Naive thymus-derived CD8-positive, alpha-beta T cell (primary cell): ENCODE measurements at regions not wholly inside any gene's neighbourhood (a gene's known extent, or its start where the extent isn't known, plus 50 kb on each side); places are given as distances from the start of the nearest gene placed in this dataset.
A peak's percentile ranks its signal among the peaks of the same experiment; 100 is the strongest.

Source experiments
- ATAC-seq, 2 donors: fragments of 150-1000 bp; cut with Tn5 transposase in 1 of 2; sonication (Bioruptor Pico), chemical (Tn5 transposase) in 1 of 2; 1 replicate in 1 of 2; 2 replicates in 1 of 2; pipeline ENCODE4 v1.10.0; 2021; ENCODE audit warnings: mild to moderate bottlenecking in 2 of 2, moderate library complexity in 2 of 2
- POLR2A ChIA-PET: fragments of 350-600 bp; sonication (Branson Sonifier 250); formaldehyde crosslinking; loops from one replicate; lab custom pipeline; 2021; ENCODE audit warnings: antibody characterized with exemption; lab: Charles Lee
- DNase-seq, 10 donors: peaks; one replicate each; pipeline versions ENCODE4 v3.0.0 to v3.0.0-alpha.2; 2020 to 2022
- H3K27ac Mint-ChIP-seq, 10 donors: one replicate each; pipeline ENCODE4 v1.8.0; 2020 to 2022; ENCODE audit warnings: mild to moderate bottlenecking in 10 of 10, mixed read lengths in 10 of 10, moderate library complexity in 4 of 10, inconsistent platforms in 1 of 10
- H3K27me3 Mint-ChIP-seq, 5 donors: one replicate each; pipeline ENCODE4 v1.8.0; 2021 to 2022; ENCODE audit warnings: mixed read lengths in 5 of 5
- H3K36me3 Mint-ChIP-seq, 3 donors: one replicate each; pipeline ENCODE4 v1.8.0; 2020 to 2022; ENCODE audit warnings: mixed read lengths in 3 of 3, mild to moderate bottlenecking in 2 of 3, inconsistent platforms in 1 of 3
- H3K4me1 Mint-ChIP-seq, 4 donors: one replicate each; pipeline ENCODE4 v1.8.0; 2021 to 2022; ENCODE audit warnings: mixed read lengths in 4 of 4
- H3K4me3 Mint-ChIP-seq, 10 donors: one replicate each; pipeline ENCODE4 v1.8.0; 2020 to 2022; ENCODE audit warnings: mild to moderate bottlenecking in 10 of 10, mixed read lengths in 10 of 10, moderate library complexity in 6 of 10, inconsistent platforms in 1 of 10
- H3K9me3 Mint-ChIP-seq, 9 donors: one replicate each; pipeline ENCODE4 v1.8.0; 2020 to 2022; ENCODE audit warnings: mixed read lengths in 9 of 9, mild to moderate bottlenecking in 3 of 9, inconsistent platforms in 1 of 9, moderate library complexity in 1 of 9

GRCh38 chr14:86510491-86510890, 980.5 kb downstream of the FLRT2 start:
- H3K27ac Mint-ChIP-seq, result no peak overlapping the region
- POLR2A ChIA-PET, result no interaction called here
- H3K4me1 Mint-ChIP-seq, result no peaks in the 10 kb centered on the region
- ATAC-seq (no peak), DNase-seq (no peak)
- H3K4me3 Mint-ChIP-seq, result no peak overlapping the region
- no peaks in the 10 kb centered on the region for H3K36me3 Mint-ChIP-seq
- H3K27me3 Mint-ChIP-seq, result no peaks in the 10 kb centered on the region
- peaks cover 0 to 5% (median 1%) of the 10 kb centered on the region in 9 donors for H3K9me3 Mint-ChIP-seq

- no peak overlapping the region for H3K4me3 Mint-ChIP-seq
- peaks cover 0 to 4% (median 0%) of the 10 kb centered on the region in 9 donors for H3K9me3 Mint-ChIP-seq
- POLR2A ChIA-PET, result no interaction called here
- DNase-seq, result no peak
- H3K36me3 Mint-ChIP-seq, result no peaks in the 10 kb centered on the region
- H3K27me3 Mint-ChIP-seq, result no peaks in the 10 kb centered on the region
- ATAC-seq, result no peak
- no peak overlapping the region for H3K27ac Mint-ChIP-seq
- H3K4me1 Mint-ChIP-seq, result peaks cover 2 to 13% (median 8%) of the 10 kb centered on the region in 4 donors
Measured at GRCh38 chr14:86505808-86506207, 975.9 kb downstream of the FLRT2 start.

GRCh38 chr14:86501611-86502010, 971.7 kb downstream of the FLRT2 start:
- Mint-ChIP-seq H3K4me3 (peak overlapping the region in 2 of 10 donors; percentile 5 to 31), H3K9me3 (peaks cover 0 to 3% (median 0%) of the 10 kb centered on the region in 9 donors), H3K4me1 (peaks cover 2 to 17% (median 10%) of the 10 kb centered on the region in 4 donors), H3K27ac (no peak overlapping the region), H3K27me3 (peaks cover 0 to 1% (median 0%) of the 10 kb centered on the region in 5 donors), H3K36me3 (no peaks in the 10 kb centered on the region)
- no peak for DNase-seq
- peak in 1 of 2 donors; percentile 43 for ATAC-seq
- POLR2A ChIA-PET, result no interaction called here

DNA sequence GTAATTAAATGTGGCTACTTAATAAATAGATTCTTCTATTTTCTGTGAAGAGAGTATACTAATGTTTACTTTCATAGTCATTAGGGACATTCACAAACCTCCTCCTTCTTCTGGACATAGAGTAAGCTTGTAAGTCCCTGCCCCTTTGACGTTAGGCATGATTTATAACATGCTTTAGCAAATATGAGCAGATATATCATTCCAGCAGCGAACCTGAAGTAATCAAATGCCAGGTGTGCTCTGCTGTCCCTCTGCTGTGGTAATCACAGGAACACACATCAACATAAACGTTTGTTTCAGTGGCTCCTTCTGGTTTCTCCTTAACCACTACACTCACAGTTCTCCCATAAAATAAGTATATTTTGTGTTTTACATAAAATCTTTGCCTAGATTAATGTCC, 961.8 kb downstream of the FLRT2 start:
- H3K36me3 Mint-ChIP-seq, result no peaks in the 10 kb centered on the region
- peaks cover 0 to 1% (median 0%) of the 10 kb centered on the region in 5 donors for H3K27me3 Mint-ChIP-seq
- ATAC-seq (no peak), DNase-seq (no peak)
- no peaks in the 10 kb centered on the region for H3K4me1 Mint-ChIP-seq
- no peak overlapping the region for H3K4me3 Mint-ChIP-seq
- H3K9me3 Mint-ChIP-seq, result peaks cover 0 to 4% (median 0%) of the 10 kb centered on the region in 9 donors
- POLR2A ChIA-PET, result no interaction called here
- H3K27ac Mint-ChIP-seq, result no peak overlapping the region

DNA sequence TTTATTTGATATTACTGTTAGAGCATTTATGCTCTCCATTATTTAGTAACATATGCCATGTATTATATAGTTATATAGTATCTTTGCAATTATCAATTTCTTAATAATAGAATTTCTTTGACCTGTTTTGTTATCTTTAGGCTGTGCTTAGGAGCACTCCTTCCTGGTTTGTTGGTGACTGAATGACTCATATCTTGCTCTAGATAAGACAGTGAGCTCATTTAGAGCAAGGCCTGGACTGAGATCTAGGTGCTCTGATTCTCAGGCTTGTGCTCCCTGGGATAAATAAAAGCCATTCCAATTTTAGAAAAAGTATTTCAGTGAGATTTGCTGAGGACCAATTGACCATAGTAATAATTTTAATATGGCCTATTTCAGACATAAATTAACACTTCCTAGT, 951.2 kb downstream of the FLRT2 start:
- Mint-ChIP-seq H3K27ac (no peak overlapping the region), H3K4me3 (no peak overlapping the region), H3K9me3 (peaks cover 0 to 5% (median 0%) of the 10 kb centered on the region in 9 donors), H3K36me3 (no peaks in the 10 kb centered on the region), H3K4me1 (no peaks in the 10 kb centered on the region), H3K27me3 (no peaks in the 10 kb centered on the region)
- no peak for ATAC-seq
- POLR2A ChIA-PET, result no interaction called here
- no peak for DNase-seq

- H3K27me3 Mint-ChIP-seq, result no peaks in the 10 kb centered on the region
- H3K4me1 Mint-ChIP-seq, result no peaks in the 10 kb centered on the region
- H3K4me3 Mint-ChIP-seq, result no peak overlapping the region
- H3K36me3 Mint-ChIP-seq, result no peaks in the 10 kb centered on the region
- ATAC-seq (no peak), DNase-seq (no peak)
- H3K27ac Mint-ChIP-seq, result peak overlapping the region in 1 of 10 donors; percentile 60
- peaks cover 0 to 17% (median 0%) of the 10 kb centered on the region in 9 donors for H3K9me3 Mint-ChIP-seq
- POLR2A ChIA-PET, result no interaction called here
Measured at GRCh38 chr14:86464341-86464740, 934.4 kb downstream of the FLRT2 start.

- H3K27me3 Mint-ChIP-seq, result no peaks in the 10 kb centered on the region
- no peak overlapping the region for H3K27ac Mint-ChIP-seq
- H3K4me1 Mint-ChIP-seq, result no peaks in the 10 kb centered on the region
- no peak overlapping the region for H3K4me3 Mint-ChIP-seq
- DNase-seq (no peak), ATAC-seq (no peak)
- no peaks in the 10 kb centered on the region for H3K36me3 Mint-ChIP-seq
- POLR2A ChIA-PET, result no interaction called here
- H3K9me3 Mint-ChIP-seq, result peaks cover 0 to 14% (median 0%) of the 10 kb centered on the region in 9 donors
Measured at GRCh38 chr14:86462193-86462753, 932.3 kb downstream of the FLRT2 start.

DNA sequence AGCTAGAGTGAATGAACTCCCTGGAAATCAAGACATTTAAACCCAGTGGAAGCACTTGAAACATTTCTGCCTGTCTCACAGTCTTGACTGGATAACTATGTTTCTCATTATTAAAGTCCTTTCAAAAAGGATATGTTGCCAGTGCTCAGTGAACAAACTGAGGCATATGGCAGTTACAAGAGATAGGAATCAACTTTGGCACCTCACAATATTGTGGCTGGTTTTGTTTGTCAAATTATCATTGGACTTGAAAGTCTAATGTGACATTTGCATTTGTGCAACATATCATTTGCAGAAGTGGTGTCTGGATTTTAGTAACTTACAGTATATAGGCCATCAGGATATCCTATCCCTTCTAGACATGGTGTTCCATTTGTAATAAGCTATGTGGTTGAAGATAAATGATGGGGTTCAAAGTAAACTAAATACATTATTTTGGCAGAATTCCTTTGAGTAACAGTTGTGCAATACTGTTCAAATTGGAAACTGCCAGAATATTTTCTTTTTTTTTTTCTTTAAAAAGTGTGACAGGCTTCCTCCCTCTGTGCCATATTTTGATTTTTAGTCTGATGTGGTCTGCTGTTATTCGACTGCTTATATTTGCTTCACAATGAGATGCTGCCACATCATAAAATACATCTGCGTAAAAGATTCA, 927.7 kb downstream of the FLRT2 start:
- Mint-ChIP-seq H3K4me1 (no peaks in the 10 kb centered on the region), H3K27me3 (no peaks in the 10 kb centered on the region), H3K27ac (no peak overlapping the region), H3K4me3 (no peak overlapping the region), H3K36me3 (no peaks in the 10 kb centered on the region), H3K9me3 (peaks cover 0 to 3% (median 0%) of the 10 kb centered on the region in 9 donors)
- POLR2A ChIA-PET, result no interaction called here
- ATAC-seq (no peak), DNase-seq (no peak)

- POLR2A ChIA-PET, result no interaction called here
- no peaks in the 10 kb centered on the region for H3K4me1 Mint-ChIP-seq
- H3K27ac Mint-ChIP-seq, result no peak overlapping the region
- H3K27me3 Mint-ChIP-seq, result no peaks in the 10 kb centered on the region
- DNase-seq (no peak), ATAC-seq (no peak)
- H3K36me3 Mint-ChIP-seq, result no peaks in the 10 kb centered on the region
- H3K9me3 Mint-ChIP-seq, result peaks cover 0 to 4% (median 0%) of the 10 kb centered on the region in 9 donors
- H3K4me3 Mint-ChIP-seq, result no peak overlapping the region
Measured at GRCh38 chr14:86450085-86450484, 920.1 kb downstream of the FLRT2 start.

GRCh38 chr14:86442135-86442534, 912.2 kb downstream of the FLRT2 start:
- POLR2A ChIA-PET, result no interaction called here
- Mint-ChIP-seq H3K27ac (no peak overlapping the region), H3K9me3 (peaks cover 0 to 16% (median 0%) of the 10 kb centered on the region in 9 donors), H3K4me1 (no peaks in the 10 kb centered on the region), H3K4me3 (no peak overlapping the region), H3K36me3 (no peaks in the 10 kb centered on the region), H3K27me3 (no peaks in the 10 kb centered on the region)
- ATAC-seq, result no peak
- no peak for DNase-seq

DNA sequence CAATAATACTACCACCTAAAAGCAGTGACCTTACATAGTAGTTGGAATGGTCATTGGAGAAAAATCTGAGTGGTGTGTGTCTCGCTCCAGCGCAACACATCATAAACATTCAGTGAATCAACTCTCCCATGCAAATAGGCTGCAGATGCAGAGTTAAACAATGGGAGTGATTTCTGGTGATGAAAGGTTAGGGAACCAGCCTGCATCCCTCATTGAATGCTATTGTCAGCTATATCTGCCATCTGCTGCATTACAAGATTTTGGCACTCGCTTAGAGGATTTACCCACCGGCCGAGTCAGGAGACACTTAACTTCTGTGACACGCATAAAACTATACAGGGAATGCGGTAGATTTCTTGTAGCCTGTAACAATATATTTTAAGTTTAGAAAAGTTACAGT, 900.9 kb downstream of the FLRT2 start:
- no peaks in the 10 kb centered on the region for H3K36me3 Mint-ChIP-seq
- ATAC-seq, result no peak
- POLR2A ChIA-PET, result no interaction called here
- no peak for DNase-seq
- H3K4me1 Mint-ChIP-seq, result peaks cover 0 to 3% (median 0%) of the 10 kb centered on the region in 4 donors
- no peak overlapping the region for H3K4me3 Mint-ChIP-seq
- H3K27me3 Mint-ChIP-seq, result no peaks in the 10 kb centered on the region
- H3K9me3 Mint-ChIP-seq, result peaks cover 0 to 2% (median 0%) of the 10 kb centered on the region in 9 donors
- H3K27ac Mint-ChIP-seq, result no peak overlapping the region

DNA sequence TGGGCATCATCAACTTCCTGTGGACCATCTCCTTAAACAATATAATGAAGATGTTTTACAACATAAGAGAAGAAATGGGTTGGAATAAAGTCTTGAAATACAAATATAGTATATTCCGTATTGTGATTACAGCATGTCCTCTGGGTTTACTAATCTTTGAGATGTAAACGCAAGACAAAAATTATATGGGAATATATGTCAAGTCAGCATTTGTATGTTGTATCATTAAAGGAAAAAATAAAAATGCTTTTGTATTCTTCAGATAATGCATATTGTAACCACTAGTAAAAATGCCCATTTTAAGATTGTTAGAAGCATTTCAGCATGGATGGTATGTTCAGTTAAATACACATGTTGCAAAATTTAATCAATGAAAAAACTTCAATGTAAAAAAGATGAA, 893.3 kb downstream of the FLRT2 start:
- Mint-ChIP-seq H3K27me3 (no peaks in the 10 kb centered on the region), H3K27ac (no peak overlapping the region), H3K36me3 (no peaks in the 10 kb centered on the region), H3K4me3 (no peak overlapping the region), H3K4me1 (no peaks in the 10 kb centered on the region), H3K9me3 (peaks cover 0 to 3% (median 0%) of the 10 kb centered on the region in 9 donors)
- POLR2A ChIA-PET, result no interaction called here
- no peak for ATAC-seq
- no peak for DNase-seq

GRCh38 chr14:86420131-86420530, 890.2 kb downstream of the FLRT2 start:
- no peaks in the 10 kb centered on the region for H3K36me3 Mint-ChIP-seq
- no peak overlapping the region for H3K4me3 Mint-ChIP-seq
- no peak for ATAC-seq
- DNase-seq, result no peak
- H3K4me1 Mint-ChIP-seq, result no peaks in the 10 kb centered on the region
- POLR2A ChIA-PET, result no interaction called here
- no peaks in the 10 kb centered on the region for H3K27me3 Mint-ChIP-seq
- peaks cover 0 to 8% (median 2%) of the 10 kb centered on the region in 9 donors for H3K9me3 Mint-ChIP-seq
- no peak overlapping the region for H3K27ac Mint-ChIP-seq

DNA sequence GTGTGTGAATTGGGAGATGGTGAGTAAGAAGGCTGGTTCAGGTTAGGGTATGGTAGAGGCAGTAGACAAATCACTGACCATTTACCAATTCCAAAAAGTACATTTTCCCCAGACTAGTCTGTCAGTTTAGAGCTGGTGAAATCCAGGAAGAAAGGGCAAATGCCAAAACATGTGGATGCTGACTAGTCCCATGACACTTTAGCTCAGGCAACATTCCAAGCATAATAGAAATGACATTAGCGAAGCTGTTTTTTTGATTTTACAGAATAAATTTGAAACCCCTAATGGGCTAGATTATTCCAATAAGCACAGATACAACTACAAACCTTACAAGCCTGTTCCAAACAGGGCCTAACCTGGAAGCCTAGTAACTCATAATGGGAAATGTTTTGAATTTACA, 884.2 kb downstream of the FLRT2 start:
- POLR2A ChIA-PET, result no interaction called here
- Mint-ChIP-seq H3K36me3 (no peaks in the 10 kb centered on the region), H3K4me1 (no peaks in the 10 kb centered on the region), H3K27ac (no peak overlapping the region), H3K9me3 (peaks cover 0 to 21% (median 4%) of the 10 kb centered on the region in 9 donors), H3K4me3 (no peak overlapping the region), H3K27me3 (no peaks in the 10 kb centered on the region)
- ATAC-seq (no peak), DNase-seq (no peak)
